WERI-Rb-1 (cell line): ENCODE measurements at regions not wholly inside any gene's neighbourhood (a gene's known extent, or its start where the extent isn't known, plus 50 kb on each side); places are given as distances from the start of the nearest gene placed in this dataset.

Experiments used
- DNase-seq: peaks from one replicate; pipeline ENCODE4 v3.0.0-alpha.2; 2020
- H3K27ac ChIP-seq: fragments of 250-450 bp; sonication (Bioruptor Pico); 2 replicates; pipeline ENCODE4 v1.5.1; 2020; ENCODE audit warnings: mild to moderate bottlenecking, moderate library complexity
- H3K27me3 ChIP-seq: fragments of 250-450 bp; sonication (Bioruptor Pico); 2 replicates; pipeline ENCODE4 v1.5.1; 2021; ENCODE audit warnings: mild to moderate bottlenecking, low read depth, moderate library complexity; ENCODE audit not compliant: insufficient read depth, severe bottlenecking
- H3K36me3 ChIP-seq: fragments of 250-450 bp; sonication (Bioruptor Pico); 2 replicates; pipeline ENCODE4 v1.5.1; 2020; ENCODE audit warnings: mild to moderate bottlenecking, moderate library complexity
- H3K4me3 ChIP-seq: 2 replicates; pipeline ENCODE4 v1.5.1; 2011; ENCODE audit warnings: low read depth, mild to moderate bottlenecking, control low read depth, low read length
- H3K9me3 ChIP-seq: fragments of 250-450 bp; sonication (Bioruptor Pico); 2 replicates; pipeline ENCODE4 v1.5.1; 2021; ENCODE audit warnings: mild to moderate bottlenecking, moderate library complexity; ENCODE audit not compliant: severe bottlenecking
- TF ChIP-seq, protein P1 (sequence below): IDR thresholded peaks from 2 replicates; pipeline ENCODE4 v1.5.1; 2011; ENCODE audit warnings: low read depth, mild to moderate bottlenecking, control low read depth, inconsistent platforms, low read length

DNA sequence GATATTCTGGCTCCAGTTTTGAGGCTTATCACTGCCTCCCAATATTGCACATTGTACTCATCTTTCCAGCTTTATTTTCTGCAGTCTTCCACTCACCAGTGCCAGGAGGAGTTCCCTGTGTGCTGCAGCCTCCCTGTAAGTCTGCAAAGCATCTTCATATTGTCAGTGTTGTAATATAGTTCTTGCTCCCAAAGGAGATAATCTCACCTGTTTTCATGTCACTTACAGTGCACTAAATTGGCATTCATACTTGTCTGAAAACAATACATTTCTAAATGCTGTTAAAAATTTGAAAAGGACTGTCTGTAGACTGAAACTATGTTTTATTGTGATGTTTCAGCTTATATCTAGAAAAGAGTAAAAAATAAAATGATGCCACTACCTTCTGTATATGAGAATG lies 146.8 kb upstream of the TMTC1 start:
- Histone ChIP-seq H3K4me3 (no peak overlapping the region), H3K27ac (no peak overlapping the region), H3K27me3 (no peaks in the 10 kb centered on the region), H3K36me3 (no peaks in the 10 kb centered on the region), H3K9me3 (no peaks in the 10 kb centered on the region)
- TF ChIP-seq, protein P1, sequence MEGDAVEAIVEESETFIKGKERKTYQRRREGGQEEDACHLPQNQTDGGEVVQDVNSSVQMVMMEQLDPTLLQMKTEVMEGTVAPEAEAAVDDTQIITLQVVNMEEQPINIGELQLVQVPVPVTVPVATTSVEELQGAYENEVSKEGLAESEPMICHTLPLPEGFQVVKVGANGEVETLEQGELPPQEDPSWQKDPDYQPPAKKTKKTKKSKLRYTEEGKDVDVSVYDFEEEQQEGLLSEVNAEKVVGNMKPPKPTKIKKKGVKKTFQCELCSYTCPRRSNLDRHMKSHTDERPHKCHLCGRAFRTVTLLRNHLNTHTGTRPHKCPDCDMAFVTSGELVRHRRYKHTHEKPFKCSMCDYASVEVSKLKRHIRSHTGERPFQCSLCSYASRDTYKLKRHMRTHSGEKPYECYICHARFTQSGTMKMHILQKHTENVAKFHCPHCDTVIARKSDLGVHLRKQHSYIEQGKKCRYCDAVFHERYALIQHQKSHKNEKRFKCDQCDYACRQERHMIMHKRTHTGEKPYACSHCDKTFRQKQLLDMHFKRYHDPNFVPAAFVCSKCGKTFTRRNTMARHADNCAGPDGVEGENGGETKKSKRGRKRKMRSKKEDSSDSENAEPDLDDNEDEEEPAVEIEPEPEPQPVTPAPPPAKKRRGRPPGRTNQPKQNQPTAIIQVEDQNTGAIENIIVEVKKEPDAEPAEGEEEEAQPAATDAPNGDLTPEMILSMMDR = no peak
- no peak for DNase-seq

DNA sequence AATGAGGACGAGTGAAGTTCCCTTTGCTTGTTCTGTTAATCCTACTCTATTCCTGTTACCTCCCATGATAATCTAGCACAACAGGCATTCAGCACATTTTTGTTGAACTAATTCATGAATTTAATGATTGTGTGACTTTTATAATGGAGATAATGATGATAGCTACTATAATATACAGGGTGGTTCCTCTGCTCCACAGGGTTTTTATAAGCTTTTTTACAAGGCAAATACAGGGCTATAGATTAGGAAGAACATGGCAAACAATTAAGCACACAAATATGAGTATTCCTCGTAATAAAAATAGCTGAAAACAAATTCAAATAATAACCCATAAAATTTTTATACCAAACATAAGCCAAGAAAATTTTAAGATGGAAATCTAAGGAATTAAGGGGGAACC lies 145.6 kb upstream of the TMTC1 start:
- Histone ChIP-seq H3K27me3 (no peaks in the 10 kb centered on the region), H3K4me3 (no peak overlapping the region), H3K36me3 (no peaks in the 10 kb centered on the region), H3K27ac (no peak overlapping the region), H3K9me3 (no peaks in the 10 kb centered on the region)
- no peak for DNase-seq
- TF ChIP-seq, protein P1 = no peak

DNA sequence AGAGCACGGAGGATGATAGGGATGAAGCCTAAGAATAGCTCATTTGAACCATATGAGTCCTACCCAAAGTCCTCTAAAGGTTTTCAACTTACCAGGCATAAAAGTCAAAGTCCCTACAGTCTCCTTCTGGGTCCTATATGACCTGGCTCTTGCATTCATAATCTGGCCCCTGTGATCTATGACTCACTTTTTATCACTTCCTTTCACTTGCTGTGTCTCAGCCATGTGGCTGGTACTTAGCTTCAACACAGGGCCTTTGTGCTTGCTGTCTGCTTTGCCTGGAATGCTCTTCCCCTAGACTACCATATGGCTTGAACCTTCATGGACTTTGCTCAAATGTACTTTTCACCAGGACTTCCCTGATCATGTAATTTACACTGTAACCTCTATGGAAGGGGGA lies 137.6 kb upstream of the TMTC1 start:
- Histone ChIP-seq H3K27me3 (no peaks in the 10 kb centered on the region), H3K27ac (no peak overlapping the region), H3K4me3 (no peak overlapping the region), H3K36me3 (no peaks in the 10 kb centered on the region), H3K9me3 (no peaks in the 10 kb centered on the region)
- TF ChIP-seq, protein P1 = no peak
- no peak for DNase-seq

DNA sequence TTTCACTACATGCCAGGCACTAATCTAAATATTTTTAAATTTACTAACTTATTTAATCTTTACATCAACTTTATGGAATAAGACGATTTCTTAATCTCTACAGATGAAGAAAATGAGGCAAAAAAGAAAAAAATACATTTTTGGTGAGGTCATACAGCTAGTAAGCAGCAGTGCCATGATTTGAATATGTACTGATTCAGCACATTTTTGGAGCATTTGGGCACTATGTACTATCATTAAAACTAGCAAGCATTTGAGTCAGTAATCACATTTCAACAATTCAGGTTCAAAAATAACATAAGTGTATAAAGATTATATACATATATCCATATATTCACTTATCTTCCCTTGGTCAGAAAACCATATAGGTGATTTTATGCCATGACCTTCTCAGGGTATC lies 124.4 kb upstream of the TMTC1 start:
- Histone ChIP-seq H3K4me3 (no peak overlapping the region), H3K27me3 (no peaks in the 10 kb centered on the region), H3K36me3 (no peaks in the 10 kb centered on the region), H3K27ac (no peak overlapping the region), H3K9me3 (no peaks in the 10 kb centered on the region)
- no peak for DNase-seq
- TF ChIP-seq, protein P1 = no peak

DNA sequence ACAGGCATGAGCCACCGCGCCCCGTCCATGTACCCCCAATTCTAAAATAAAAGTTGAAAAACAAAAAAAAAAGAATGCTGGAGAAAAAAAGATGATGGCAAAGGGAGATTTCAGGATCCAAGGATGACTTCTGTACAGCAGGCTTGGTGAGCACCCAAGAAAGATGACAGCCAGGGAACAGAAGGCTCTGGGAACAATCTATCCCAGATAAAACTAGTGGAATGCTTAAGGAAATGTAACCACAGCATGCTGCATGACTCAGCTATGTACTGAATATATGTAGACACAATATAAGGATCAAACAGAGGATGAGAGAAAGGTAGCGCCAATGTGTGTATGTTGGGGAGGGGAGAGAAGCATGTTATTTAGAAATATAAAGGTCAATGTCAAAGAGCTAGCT lies 123.7 kb upstream of the TMTC1 start:
- Histone ChIP-seq H3K36me3 (no peaks in the 10 kb centered on the region), H3K27ac (no peak overlapping the region), H3K9me3 (no peaks in the 10 kb centered on the region), H3K27me3 (no peaks in the 10 kb centered on the region), H3K4me3 (no peak overlapping the region)
- no peak for DNase-seq
- TF ChIP-seq, protein P1 = no peak

DNA sequence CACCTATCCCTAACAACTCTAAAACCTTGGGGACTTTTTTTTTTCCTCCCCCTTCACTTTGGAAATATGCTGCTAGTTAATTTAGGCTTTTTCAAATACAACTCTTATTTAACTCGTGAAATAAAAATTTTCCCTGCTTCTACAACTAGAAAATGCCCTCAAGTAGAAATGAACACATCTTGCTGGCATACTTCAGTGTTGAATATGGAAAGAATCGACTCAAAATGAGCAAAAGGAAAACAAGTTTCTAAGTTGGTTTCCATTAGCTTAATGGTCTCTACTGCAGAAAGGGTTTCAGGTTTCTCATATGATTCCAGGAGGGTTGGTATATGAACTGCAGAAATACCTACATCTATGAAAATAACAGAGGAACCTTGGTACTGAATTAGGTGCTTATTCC lies 118.3 kb upstream of the TMTC1 start:
- no peak overlapping the region for H3K4me3 ChIP-seq
- no peak overlapping the region for H3K27ac ChIP-seq
- H3K9me3 ChIP-seq = no peaks in the 10 kb centered on the region
- H3K36me3 ChIP-seq = no peaks in the 10 kb centered on the region
- no peak for DNase-seq
- no peaks in the 10 kb centered on the region for H3K27me3 ChIP-seq
- TF ChIP-seq, protein P1 = no peak
